Liver (tissue), 3 donors: ENCODE measurements at regions not wholly inside any gene's neighbourhood (a gene's known extent, or its start where the extent isn't known, plus 50 kb on each side); places are given as distances from the start of the nearest gene placed in this dataset.
"Not testable (repeated sequence)": the region's sequence is repeated elsewhere in the genome, so short reads cannot be mapped to it uniquely, and the experiment has no call there.

Experiments used
- CTCF ChIP-seq: fragments of 150-350 bp; IDR thresholded peaks from 2 replicates; pipeline ENCODE4 v1.5.1; 2017; ENCODE audit warnings: improper control_type of control experiment, low read depth, low read length; ENCODE audit not compliant: missing input control
- FOXA1 ChIP-seq: IDR thresholded peaks from 2 replicates; pipeline ENCODE4 v1.6.1; 2016; ENCODE audit warnings: antibody characterized with exemption
- FOXA2 ChIP-seq: IDR thresholded peaks from 2 replicates; pipeline ENCODE4 v1.6.1; 2016; ENCODE audit warnings: antibody characterized with exemption
- REST ChIP-seq: IDR thresholded peaks from 2 replicates; pipeline ENCODE4 v1.6.1; 2016; ENCODE audit warnings: antibody characterized with exemption, mild to moderate bottlenecking
- RXRA ChIP-seq, 2 donors: IDR thresholded peaks; 2 replicates each; pipeline ENCODE4 v1.6.1; 2017 to 2018; ENCODE audit warnings: antibody characterized with exemption in 2 of 2, mild to moderate bottlenecking in 1 of 2
- donor health status: healthy.
- donor health status: healthy.

DNA sequence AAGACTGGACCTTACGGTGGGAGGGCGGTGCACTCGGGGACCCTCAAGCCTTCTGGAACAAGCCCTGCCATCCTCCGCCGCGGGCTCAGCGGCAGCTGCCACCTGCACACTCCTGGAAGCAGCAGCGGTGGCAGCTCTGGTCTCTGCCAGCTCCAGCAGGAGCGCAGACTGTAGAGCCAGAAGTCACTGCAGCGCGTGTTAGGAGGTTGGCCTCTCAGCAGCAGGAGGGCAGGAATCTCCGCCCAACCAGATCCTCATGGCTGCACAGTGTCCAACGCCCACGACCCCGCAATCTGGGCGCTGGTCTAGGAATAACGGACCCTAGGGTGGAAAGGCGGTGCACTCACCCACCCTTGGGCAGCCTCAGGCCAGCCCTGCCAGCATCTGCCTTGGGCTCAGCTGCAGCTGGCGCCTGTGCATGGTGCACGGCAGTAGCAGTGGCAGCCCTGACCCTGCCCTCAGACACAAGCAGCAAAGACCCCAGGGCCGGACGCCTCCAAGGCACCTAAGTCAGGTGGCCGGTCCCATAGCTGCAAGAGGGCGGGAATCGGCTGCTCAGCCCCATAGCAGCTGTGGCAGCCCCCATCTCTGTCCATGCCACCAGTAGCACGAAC, 88.7 kb downstream of the POTEG start:
- not testable (repeated sequence) for TF ChIP-seq CTCF; FOXA1; RXRA (IDR thresholded peaks at IDR 0.05); FOXA2; REST
